ENCODE measurements at regions not wholly inside any gene's neighbourhood (a gene's known extent, or its start where the extent isn't known, plus 50 kb on each side); places are given as distances from the start of the nearest gene placed in this dataset.

DNA sequence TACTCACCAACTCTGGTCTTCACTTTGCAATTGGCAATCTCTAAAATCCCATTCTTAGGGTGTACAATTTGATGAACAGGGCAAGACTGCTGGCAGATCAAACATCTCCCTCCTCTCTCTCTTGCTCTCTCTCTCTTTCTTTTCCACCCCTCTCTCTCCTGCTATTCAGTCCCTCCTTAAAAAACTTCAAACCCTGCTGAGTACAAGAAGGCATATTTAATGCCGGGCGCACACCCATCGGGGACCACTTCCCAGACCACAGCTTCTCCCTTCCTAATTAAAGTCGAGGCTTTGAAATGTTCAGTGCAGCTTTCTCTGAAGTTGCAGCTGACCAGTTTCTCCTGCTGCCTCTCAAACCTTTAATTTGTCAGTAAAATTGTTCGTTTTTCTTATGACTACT lies 185.4 kb upstream of the CDH11 start:
- TF ChIP-seq, protein P1, sequence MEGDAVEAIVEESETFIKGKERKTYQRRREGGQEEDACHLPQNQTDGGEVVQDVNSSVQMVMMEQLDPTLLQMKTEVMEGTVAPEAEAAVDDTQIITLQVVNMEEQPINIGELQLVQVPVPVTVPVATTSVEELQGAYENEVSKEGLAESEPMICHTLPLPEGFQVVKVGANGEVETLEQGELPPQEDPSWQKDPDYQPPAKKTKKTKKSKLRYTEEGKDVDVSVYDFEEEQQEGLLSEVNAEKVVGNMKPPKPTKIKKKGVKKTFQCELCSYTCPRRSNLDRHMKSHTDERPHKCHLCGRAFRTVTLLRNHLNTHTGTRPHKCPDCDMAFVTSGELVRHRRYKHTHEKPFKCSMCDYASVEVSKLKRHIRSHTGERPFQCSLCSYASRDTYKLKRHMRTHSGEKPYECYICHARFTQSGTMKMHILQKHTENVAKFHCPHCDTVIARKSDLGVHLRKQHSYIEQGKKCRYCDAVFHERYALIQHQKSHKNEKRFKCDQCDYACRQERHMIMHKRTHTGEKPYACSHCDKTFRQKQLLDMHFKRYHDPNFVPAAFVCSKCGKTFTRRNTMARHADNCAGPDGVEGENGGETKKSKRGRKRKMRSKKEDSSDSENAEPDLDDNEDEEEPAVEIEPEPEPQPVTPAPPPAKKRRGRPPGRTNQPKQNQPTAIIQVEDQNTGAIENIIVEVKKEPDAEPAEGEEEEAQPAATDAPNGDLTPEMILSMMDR (conservative IDR thresholded peaks at IDR 0.05; ENCODE audit: control insufficient read depth, insufficient read depth, low read depth, low read length), result no peak
- H3K4me3 ChIP-seq (ENCODE audit: control insufficient read depth, low read depth, low read length), result no peak overlapping the region
- DNase-seq (ENCODE audit: low read depth), result no peak

DNA sequence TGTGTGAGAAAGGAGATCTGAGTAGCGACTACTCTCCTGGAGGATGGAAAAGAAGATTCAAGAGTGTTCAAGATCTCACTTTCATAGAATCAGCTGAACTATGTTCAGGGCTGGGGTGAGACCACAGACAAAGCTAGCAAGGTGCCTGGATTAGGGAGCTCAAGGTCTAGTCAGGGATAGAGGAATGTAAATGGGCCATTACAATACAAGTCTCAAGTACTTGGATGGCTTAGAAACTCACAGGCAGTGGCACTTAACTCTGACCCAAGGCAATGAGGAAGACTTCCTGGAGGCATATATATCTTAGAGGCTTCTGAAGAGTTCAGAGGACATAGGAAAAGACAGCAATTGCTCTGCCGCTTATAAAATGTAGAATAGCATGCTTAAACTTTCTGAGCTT lies 184.9 kb upstream of the CDH11 start:
- DNase-seq (ENCODE audit: low read depth), result no peak
- no peak overlapping the region for H3K4me3 ChIP-seq (ENCODE audit: control insufficient read depth, low read depth, low read length)
- TF ChIP-seq, protein P1 (conservative IDR thresholded peaks at IDR 0.05; ENCODE audit: control insufficient read depth, insufficient read depth, low read depth, low read length), result no peak

DNA sequence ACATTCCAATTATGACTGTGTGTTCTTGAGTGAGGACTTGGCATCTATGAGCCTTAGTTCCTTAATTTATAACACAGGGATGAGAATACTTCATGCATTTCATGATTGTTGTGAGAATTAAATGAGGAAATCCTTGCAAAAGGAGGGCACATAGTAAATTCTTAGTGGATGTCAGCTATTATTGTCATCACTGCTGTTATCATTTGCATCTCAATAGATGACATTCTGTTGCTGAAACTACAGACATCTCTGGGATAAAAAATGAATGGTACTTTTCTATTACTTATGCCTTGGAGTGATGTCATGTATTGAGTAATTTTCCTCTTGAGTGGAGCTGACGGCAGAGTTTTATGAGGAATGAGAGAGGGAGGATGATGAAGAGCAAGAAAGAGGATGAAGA lies 184.4 kb upstream of the CDH11 start:
- DNase-seq (ENCODE audit: low read depth), result no peak
- TF ChIP-seq, protein P1 (conservative IDR thresholded peaks at IDR 0.05; ENCODE audit: control insufficient read depth, insufficient read depth, low read depth, low read length), result no peak
- no peak overlapping the region for H3K4me3 ChIP-seq (ENCODE audit: control insufficient read depth, low read depth, low read length)

DNA sequence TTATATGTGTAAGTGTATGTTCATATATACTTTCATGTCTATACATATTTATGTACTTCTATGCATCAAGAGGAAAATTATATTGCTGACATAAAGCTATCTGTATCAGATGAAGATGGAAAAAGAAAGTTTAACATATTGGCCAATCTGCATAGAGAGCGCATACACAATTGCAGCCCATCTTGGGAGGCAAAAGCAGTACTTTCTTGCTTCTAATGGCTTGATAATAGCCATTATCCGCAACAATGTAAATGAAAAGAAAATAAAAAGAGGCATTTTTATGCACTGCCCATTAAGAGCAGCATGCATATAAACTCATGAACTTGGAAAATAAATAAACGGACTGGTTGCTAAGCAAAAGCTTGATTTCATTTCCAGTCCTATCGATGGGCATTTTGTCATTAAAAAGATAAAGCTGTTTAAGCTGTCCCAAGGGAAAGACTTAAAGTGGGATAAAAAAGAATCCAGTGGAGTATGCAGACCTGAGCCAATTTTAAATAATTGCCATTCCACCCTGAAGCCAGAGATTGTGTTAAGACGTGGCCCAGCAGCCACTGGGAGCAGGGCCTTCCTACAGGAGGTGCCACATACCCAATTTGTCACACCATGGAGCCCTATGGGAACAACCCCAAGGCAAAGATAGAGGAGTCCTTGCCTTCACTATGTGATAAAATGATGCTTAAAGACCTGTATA lies 183.6 kb upstream of the CDH11 start:
- H3K4me3 ChIP-seq (ENCODE audit: control insufficient read depth, low read depth, low read length), result no peak overlapping the region
- TF ChIP-seq, protein P1 (conservative IDR thresholded peaks at IDR 0.05; ENCODE audit: control insufficient read depth, insufficient read depth, low read depth, low read length), result no peak
- DNase-seq (ENCODE audit: low read depth), result no peak

DNA sequence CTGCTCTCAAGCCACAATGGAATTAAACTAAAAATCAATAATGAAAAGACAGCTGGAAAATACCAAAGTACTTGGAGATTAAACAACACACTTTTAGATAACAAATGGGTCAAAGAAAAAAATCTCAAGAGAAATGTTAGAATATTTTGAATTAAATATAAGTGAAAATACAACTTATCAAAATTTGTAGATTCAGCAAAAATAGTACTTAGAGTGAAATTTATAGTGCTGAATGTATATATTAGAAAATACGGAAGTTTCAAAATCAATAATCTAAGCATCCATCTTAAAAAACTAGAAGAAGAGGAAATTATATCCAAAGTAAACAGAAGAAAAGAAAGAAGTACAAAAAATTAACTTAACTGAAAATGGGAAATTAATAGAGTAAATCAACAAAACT lies 179.2 kb upstream of the CDH11 start:
- no peak overlapping the region for H3K4me3 ChIP-seq (ENCODE audit: control insufficient read depth, low read depth, low read length)
- DNase-seq (ENCODE audit: low read depth), result no peak
- TF ChIP-seq, protein P1 (conservative IDR thresholded peaks at IDR 0.05; ENCODE audit: control insufficient read depth, insufficient read depth, low read depth, low read length), result no peak

DNA sequence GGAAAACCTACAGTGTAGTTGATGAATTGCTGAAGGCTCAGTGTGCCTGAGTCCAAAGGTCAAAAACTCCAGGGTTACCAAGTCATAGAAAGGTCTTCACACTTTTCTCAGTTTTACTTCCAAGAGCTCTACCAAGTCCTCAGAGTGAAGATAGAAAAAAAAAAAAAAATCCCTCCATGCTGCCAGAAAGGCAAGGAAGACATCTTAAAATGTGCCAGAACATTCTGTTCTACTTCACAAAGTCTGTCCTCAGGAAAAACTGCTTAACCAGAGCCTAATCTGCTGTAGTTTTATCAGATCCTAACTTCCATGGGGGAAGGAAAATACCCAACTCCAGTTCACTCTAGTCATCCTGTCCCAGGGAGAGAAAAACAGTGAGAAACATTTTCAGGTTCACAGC lies 175.6 kb upstream of the CDH11 start:
- TF ChIP-seq, protein P1 (conservative IDR thresholded peaks at IDR 0.05; ENCODE audit: control insufficient read depth, insufficient read depth, low read depth, low read length), result no peak
- no peak overlapping the region for H3K4me3 ChIP-seq (ENCODE audit: control insufficient read depth, low read depth, low read length)

DNA sequence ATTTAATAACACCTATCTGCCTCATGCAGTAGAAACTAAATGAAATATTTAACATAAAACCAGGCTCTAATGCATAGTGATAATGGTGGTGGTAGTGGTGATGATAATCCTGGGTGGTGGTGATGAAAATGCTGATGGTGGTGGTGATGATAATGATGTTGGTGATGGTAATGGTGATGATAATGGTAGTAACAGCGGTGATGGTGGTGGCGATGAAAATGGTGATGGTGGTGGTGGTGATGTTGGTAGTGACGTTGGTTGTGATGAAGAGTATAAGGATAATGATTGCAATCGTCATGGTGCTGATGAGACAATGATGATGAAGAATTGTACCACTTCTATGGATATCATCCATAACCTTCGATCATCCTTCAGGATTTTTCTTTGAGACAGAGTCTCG lies 173.7 kb upstream of the CDH11 start:
- DNase-seq (ENCODE audit: low read depth), result no peak
- TF ChIP-seq, protein P1 (conservative IDR thresholded peaks at IDR 0.05; ENCODE audit: control insufficient read depth, insufficient read depth, low read depth, low read length), result no peak
- H3K4me3 ChIP-seq (ENCODE audit: control insufficient read depth, low read depth, low read length), result no peak overlapping the region

More for the DNA sequence above, 175.6 kb upstream of the CDH11 start:
- DNase-seq (ENCODE audit: low read depth), result no peak

Measured in fibroblast of mammary gland (primary cell).